HL-60 (cell line): ENCODE measurements at regions not wholly inside any gene's neighbourhood (a gene's known extent, or its start where the extent isn't known, plus 50 kb on each side); places are given as distances from the start of the nearest gene placed in this dataset.

Experiments
- DNase-seq, 2 experiments: peaks; one replicate each; pipeline ENCODE4 v3.0.0-alpha.2; 2010 to 2020; ENCODE audit warnings: low read depth in 1 of 2, low spot score in 1 of 2
- H3K27ac ChIP-seq: fragments of 250-450 bp; sonication (Bioruptor Pico); replicated peaks from 2 replicates; pipeline ENCODE4 v1.5.1; 2020; ENCODE audit warnings: mild to moderate bottlenecking, moderate library complexity
- H3K27me3 ChIP-seq: fragments of 250-450 bp; sonication (Bioruptor Pico); 2 replicates; pipeline ENCODE4 v1.5.1; 2021; ENCODE audit warnings: mild to moderate bottlenecking, moderate library complexity; ENCODE audit not compliant: insufficient read depth, poor library complexity, severe bottlenecking
- H3K4me3 ChIP-seq: replicated peaks from 2 replicates; pipeline ENCODE4 v1.5.1; 2011; ENCODE audit warnings: mild to moderate bottlenecking, control low read depth, low read length; ENCODE audit not compliant: insufficient read depth
- GABPA ChIP-seq: IDR thresholded peaks from 2 replicates; pipeline ENCODE4 v1.6.1; 2012; ENCODE audit warnings: low read depth
- POLR2AphosphoS5 ChIP-seq: IDR thresholded peaks from 2 replicates; pipeline ENCODE4 v1.6.1; 2012; ENCODE audit warnings: low read depth
- REST ChIP-seq: IDR thresholded peaks from 2 replicates; pipeline ENCODE4 v1.6.1; 2012; ENCODE audit warnings: low read depth; ENCODE audit not compliant: insufficient replicate concordance
- SPI1 ChIP-seq: IDR thresholded peaks from 2 replicates; pipeline ENCODE4 v1.6.1; 2012; ENCODE audit warnings: low read depth, mild to moderate bottlenecking, borderline replicate concordance
- TF ChIP-seq, protein P1 (sequence below): IDR thresholded peaks from one replicate; pipeline ENCODE4 v1.5.1; 2011; ENCODE audit warnings: low read length, control low read depth, inconsistent platforms; ENCODE audit not compliant: insufficient read depth

GRCh38 chr15:81942655-81943195 lies 103.1 kb downstream of the MEX3B start:
- Histone ChIP-seq H3K27ac (no peak overlapping the region), H3K4me3 (no peak overlapping the region), H3K27me3 (no peaks in the 10 kb centered on the region)
- DNase-seq = no peak
- TF ChIP-seq, protein P1, sequence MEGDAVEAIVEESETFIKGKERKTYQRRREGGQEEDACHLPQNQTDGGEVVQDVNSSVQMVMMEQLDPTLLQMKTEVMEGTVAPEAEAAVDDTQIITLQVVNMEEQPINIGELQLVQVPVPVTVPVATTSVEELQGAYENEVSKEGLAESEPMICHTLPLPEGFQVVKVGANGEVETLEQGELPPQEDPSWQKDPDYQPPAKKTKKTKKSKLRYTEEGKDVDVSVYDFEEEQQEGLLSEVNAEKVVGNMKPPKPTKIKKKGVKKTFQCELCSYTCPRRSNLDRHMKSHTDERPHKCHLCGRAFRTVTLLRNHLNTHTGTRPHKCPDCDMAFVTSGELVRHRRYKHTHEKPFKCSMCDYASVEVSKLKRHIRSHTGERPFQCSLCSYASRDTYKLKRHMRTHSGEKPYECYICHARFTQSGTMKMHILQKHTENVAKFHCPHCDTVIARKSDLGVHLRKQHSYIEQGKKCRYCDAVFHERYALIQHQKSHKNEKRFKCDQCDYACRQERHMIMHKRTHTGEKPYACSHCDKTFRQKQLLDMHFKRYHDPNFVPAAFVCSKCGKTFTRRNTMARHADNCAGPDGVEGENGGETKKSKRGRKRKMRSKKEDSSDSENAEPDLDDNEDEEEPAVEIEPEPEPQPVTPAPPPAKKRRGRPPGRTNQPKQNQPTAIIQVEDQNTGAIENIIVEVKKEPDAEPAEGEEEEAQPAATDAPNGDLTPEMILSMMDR = no peak
- no peak for TF ChIP-seq SPI1

GRCh38 chr15:81942157-81942556 lies 103.7 kb downstream of the MEX3B start:
- TF ChIP-seq SPI1 = no peak
- peak; percentile 36; the same call in 1 of the 2 replicates for TF ChIP-seq POLR2AphosphoS5
- Histone ChIP-seq H3K4me3 (no peak overlapping the region), H3K27ac (no peak overlapping the region), H3K27me3 (no peaks in the 10 kb centered on the region)
- DNase-seq = peak in 1 of 2 experiments; percentile 71

- H3K27ac ChIP-seq = no peak overlapping the region
- H3K27me3 ChIP-seq = no peaks in the 10 kb centered on the region
- no peak for DNase-seq
- TF ChIP-seq REST = no peak
- no peak for TF ChIP-seq GABPA
- TF ChIP-seq SPI1 = no peak
- TF ChIP-seq, protein P1 = no peak
- no peak for TF ChIP-seq POLR2AphosphoS5
- H3K4me3 ChIP-seq = no peak overlapping the region
Measured at GRCh38 chr15:81941479-81941878, 104.3 kb downstream of the MEX3B start.

DNA sequence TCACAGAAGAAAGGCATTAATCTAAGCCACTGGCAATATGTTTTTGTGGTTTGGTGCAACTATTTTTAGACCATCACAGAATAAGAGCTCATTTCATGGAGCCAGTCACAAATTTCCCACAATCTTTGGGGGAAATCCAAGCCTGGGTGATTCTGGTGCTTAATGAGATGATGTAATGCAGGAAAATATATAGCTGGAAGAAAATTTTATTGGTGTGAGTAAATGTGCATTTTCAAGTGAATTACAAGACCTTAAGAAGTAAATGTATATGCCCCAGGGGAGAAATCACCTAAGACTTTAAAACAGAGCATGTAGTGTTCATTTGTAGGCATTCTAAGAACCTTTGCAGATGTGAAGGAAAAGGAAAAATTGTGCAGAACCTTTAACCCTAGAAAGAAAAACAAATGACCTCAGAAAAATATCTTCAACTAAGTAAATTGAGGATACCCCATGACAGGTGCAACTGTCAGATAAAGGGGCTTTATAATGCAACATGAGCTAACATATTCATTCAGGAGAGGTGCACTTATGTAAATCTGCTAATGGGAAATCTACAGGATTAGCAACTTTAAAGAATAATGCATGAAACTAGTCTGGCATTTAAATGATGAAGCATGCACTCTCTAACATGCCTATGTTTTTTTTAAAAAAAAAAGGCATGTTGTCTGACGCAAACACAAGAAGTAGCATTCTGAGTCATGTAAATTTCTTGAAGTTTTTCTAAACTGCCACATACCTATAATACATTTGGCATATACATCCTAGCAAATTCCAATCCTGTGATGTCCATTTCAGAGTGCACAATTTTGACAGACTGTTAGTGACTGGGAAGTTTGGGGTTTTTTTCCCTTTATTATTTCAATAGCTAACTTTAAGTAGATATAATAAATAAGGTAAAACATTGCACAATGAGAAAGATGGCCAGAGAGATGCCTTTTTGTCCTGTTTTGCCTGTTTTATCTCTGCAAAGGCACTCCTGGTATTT lies 105.1 kb downstream of the MEX3B start:
- no peaks in the 10 kb centered on the region for H3K27me3 ChIP-seq
- DNase-seq = no peak
- TF ChIP-seq REST (no peak), POLR2AphosphoS5 (no peak), SPI1 (no peak), GABPA (no peak)
- TF ChIP-seq, protein P1 = no peak
- no peak overlapping the region for H3K4me3 ChIP-seq
- no peak overlapping the region for H3K27ac ChIP-seq
